ENCODE measurements at regions not wholly inside any gene's neighbourhood (a gene's known extent, or its start where the extent isn't known, plus 50 kb on each side); places are given as distances from the start of the nearest gene placed in this dataset.
"Not testable (repeated sequence)": the region's sequence is repeated elsewhere in the genome, so short reads cannot be mapped to it uniquely, and the experiment has no call there.

DNA sequence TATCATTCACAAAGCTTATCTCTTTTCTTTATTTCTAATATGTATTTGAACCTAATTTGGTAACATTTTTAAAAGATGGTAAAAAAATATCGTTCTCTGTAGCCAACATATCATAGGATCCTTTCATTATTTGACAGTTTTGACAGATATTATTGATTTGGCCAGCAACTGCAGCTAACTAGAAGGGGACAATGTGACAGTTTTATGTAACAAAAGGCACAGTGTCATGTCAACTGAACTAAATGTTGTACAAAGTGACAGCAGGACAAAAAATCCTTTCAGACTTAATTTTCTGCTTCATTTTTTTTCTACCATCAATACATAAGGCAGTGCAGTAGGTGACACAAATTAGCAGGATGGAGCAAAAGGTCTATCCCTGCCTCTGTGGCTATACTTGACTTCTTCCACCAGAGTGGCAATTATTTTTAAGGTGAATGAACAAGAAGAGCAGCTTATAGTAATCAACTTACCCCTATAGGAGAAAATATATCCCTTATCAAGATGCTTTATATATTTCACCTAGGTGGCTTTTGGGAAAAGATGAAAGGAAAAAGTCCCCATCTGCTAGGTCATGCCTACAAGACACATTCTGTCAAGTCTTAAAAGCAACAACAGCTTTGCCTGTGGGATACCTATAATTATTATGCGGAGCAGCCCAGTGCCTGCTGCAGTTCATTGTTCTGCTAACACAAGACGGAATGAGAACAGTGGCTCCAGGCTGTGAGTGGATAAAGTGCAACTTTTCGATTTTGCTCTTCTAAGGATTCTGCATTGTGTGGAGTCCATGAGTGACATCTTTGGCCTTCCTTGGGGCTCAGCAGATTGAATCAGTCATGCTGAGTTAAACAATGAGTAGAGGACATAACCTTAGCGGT, 694.9 kb downstream of the ISL1 start:
- Mint-ChIP-seq H3K27me3 (no peaks in the 10 kb centered on the region), H3K4me3 (no peak overlapping the region), H3K9me3 (peaks cover 8% of the 10 kb centered on the region), H3K27ac (no peak overlapping the region), H3K36me3 (no peaks in the 10 kb centered on the region), H3K4me1 (ENCODE audit: low read depth in 2 of 2) (no peaks in the 10 kb centered on the region)
- DNase-seq (ENCODE audit: low spot score) (no peak), ATAC-seq (no peak)

DNA sequence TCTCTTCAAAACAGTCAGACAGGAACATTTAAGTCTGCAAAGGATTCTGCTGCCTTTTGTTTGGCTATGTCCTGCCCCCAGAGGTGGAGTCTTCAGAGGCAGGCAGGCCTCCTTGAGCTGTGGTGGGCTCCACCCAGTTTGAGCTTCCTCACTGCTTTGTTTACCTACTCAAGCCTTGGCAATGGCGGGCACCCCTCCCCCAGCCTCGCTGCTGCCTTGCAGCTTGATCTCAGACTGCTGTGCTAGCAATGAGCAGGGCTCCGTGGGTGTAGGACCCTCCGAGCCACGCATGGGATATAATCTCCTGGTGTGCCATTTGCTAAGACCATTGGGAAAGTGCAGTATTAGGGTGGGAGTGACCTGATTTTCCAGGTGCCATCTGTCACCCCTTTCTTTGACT, 685.4 kb upstream of the ITGA1 start:
- ATAC-seq; H3K4me3 Mint-ChIP-seq; H3K4me1 Mint-ChIP-seq (ENCODE audit: low read depth in 2 of 2); DNase-seq (ENCODE audit: low spot score); H3K27ac Mint-ChIP-seq; H3K27me3 Mint-ChIP-seq: not testable (repeated sequence)
- peaks cover 20% of the 10 kb centered on the region for H3K36me3 Mint-ChIP-seq
- peaks cover 27% of the 10 kb centered on the region for H3K9me3 Mint-ChIP-seq

- peaks cover 26% of the 10 kb centered on the region for H3K9me3 Mint-ChIP-seq
- H3K4me1 Mint-ChIP-seq (ENCODE audit: low read depth in 2 of 2) = no peaks in the 10 kb centered on the region
Observed at GRCh38 chr5:52107210-52107905, 680.4 kb upstream of the ITGA1 start.

DNA sequence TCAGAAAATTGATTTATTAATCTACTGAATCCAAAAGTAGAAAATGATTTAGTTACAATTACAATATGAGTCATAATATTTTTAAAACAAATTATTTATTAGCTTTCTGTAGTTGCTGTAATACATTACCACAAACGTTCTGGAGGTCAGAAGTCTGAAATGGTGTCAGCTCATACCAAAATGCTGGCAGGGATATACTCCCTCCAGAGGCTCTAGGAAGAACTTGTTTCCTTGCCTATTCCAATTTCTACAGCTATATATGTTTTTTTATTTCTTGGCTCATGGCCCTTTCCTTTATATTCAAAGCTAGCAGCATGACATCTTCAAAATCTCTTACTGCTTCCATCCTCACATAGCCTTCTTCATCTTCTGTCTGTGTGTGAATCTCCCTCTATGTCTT, 667.9 kb upstream of the ITGA1 start:
- H3K4me1 Mint-ChIP-seq (ENCODE audit: low read depth in 2 of 2) = no peaks in the 10 kb centered on the region
- ATAC-seq (no peak), DNase-seq (ENCODE audit: low spot score) (no peak)
- H3K9me3 Mint-ChIP-seq = peaks cover 13% of the 10 kb centered on the region
- H3K4me3 Mint-ChIP-seq = no peak overlapping the region
- no peaks in the 10 kb centered on the region for H3K36me3 Mint-ChIP-seq
- no peak overlapping the region for H3K27ac Mint-ChIP-seq
- H3K27me3 Mint-ChIP-seq = no peaks in the 10 kb centered on the region

More at GRCh38 chr5:52107210-52107905, 680.4 kb upstream of the ITGA1 start:
- Mint-ChIP-seq H3K36me3 (peaks cover 13% of the 10 kb centered on the region), H3K4me3 (no peak overlapping the region), H3K27ac (no peak overlapping the region), H3K27me3 (no peaks in the 10 kb centered on the region)
- DNase-seq (ENCODE audit: low spot score) (no peak), ATAC-seq (no peak)

DNA sequence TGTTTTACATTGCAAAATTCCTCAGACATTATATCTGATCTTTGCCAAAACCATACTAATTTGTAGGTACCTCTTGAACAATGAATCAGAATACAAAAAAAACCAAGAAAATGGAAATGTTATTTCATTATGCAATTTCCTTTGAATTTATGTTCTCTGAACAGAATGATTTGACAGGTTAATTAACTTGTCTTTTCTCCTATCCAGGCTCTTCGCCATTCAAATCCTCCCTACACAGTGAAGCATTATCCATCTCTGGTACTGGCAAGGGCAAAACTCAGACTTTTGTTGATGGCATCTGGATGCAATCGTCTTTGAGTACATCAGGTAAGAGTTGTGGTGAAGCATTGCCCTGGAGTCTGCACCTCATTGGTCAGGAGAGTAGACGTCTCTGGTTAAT, 655.7 kb upstream of the ITGA1 start:
- Mint-ChIP-seq H3K9me3 (peaks cover 7% of the 10 kb centered on the region), H3K4me3 (no peak overlapping the region), H3K36me3 (no peaks in the 10 kb centered on the region), H3K27ac (no peak overlapping the region), H3K4me1 (ENCODE audit: low read depth in 2 of 2) (no peaks in the 10 kb centered on the region), H3K27me3 (no peaks in the 10 kb centered on the region)
- DNase-seq (ENCODE audit: low spot score) = no peak
- no peak for ATAC-seq

- Mint-ChIP-seq H3K27ac (no peak overlapping the region), H3K4me1 (ENCODE audit: low read depth in 2 of 2) (no peaks in the 10 kb centered on the region)
- ATAC-seq = no peak
Observed at GRCh38 chr5:52134013-52134650, 653.6 kb upstream of the ITGA1 start.

DNA sequence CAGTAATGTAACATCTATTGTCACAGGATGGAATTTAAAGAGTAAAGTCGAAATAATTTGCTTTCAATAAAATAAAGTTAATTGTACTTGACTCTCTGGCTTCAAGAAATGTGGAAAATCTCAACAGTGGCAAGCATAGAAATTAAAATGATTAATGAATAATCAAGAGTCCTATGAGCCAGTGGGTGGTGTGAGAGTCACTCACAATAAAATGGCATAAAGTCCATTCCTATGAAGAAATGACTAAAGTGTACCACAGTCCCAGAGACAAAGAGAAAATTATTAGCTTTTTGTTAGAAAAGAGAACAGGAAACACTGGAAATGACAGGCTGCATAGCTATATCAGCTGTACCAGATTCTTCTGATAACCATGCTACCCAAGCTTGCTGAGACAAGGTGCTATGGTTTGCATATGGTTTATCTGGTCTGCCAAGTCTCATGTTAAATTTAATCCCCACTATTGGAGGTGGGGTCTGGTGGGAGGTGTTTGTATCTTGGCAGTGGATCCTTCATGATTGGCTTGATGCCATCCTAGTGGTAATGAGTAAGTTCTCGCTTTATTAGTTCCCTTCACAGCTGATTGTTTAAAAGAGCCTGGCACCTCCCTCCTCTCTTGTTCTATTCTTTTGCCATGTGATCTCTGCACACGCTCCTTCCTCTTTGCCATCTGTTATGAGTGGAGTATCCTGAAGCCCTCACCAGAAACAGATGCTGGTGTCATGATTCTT, 647.7 kb upstream of the ITGA1 start:
- ATAC-seq (no peak), DNase-seq (ENCODE audit: low spot score) (no peak)
- no peaks in the 10 kb centered on the region for H3K27me3 Mint-ChIP-seq
- H3K27ac Mint-ChIP-seq = no peak overlapping the region
- no peak overlapping the region for H3K4me3 Mint-ChIP-seq
- no peaks in the 10 kb centered on the region for H3K36me3 Mint-ChIP-seq
- peaks cover 9% of the 10 kb centered on the region for H3K9me3 Mint-ChIP-seq
- no peaks in the 10 kb centered on the region for H3K4me1 Mint-ChIP-seq (ENCODE audit: low read depth in 2 of 2)

More at GRCh38 chr5:52134013-52134650, 653.6 kb upstream of the ITGA1 start:
- no peak overlapping the region for H3K4me3 Mint-ChIP-seq
- no peaks in the 10 kb centered on the region for H3K27me3 Mint-ChIP-seq
- DNase-seq (ENCODE audit: low spot score) = no peak
- H3K9me3 Mint-ChIP-seq = peaks cover under 1% of the 10 kb centered on the region
- H3K36me3 Mint-ChIP-seq = no peaks in the 10 kb centered on the region

- H3K27me3 Mint-ChIP-seq = no peaks in the 10 kb centered on the region
Observed at GRCh38 chr5:52148679-52149078, 639.0 kb upstream of the ITGA1 start.

GRCh38 chr5:52150501-52150900, 637.2 kb upstream of the ITGA1 start:
- ATAC-seq = no peak
- peaks cover 6% of the 10 kb centered on the region for H3K9me3 Mint-ChIP-seq
- H3K27ac Mint-ChIP-seq = no peak overlapping the region
- no peaks in the 10 kb centered on the region for H3K4me1 Mint-ChIP-seq (ENCODE audit: low read depth in 2 of 2)
- no peaks in the 10 kb centered on the region for H3K27me3 Mint-ChIP-seq
- no peaks in the 10 kb centered on the region for H3K36me3 Mint-ChIP-seq
- DNase-seq (ENCODE audit: low spot score) = no peak
- no peak overlapping the region for H3K4me3 Mint-ChIP-seq

More at GRCh38 chr5:52148679-52149078, 639.0 kb upstream of the ITGA1 start:
- no peaks in the 10 kb centered on the region for H3K9me3 Mint-ChIP-seq
- H3K36me3 Mint-ChIP-seq = no peaks in the 10 kb centered on the region
- DNase-seq (ENCODE audit: low spot score) = no peak
- no peak for ATAC-seq
- H3K4me3 Mint-ChIP-seq = no peak overlapping the region
- no peaks in the 10 kb centered on the region for H3K4me1 Mint-ChIP-seq (ENCODE audit: low read depth in 2 of 2)
- no peak overlapping the region for H3K27ac Mint-ChIP-seq

GRCh38 chr5:52156809-52157208, 630.9 kb upstream of the ITGA1 start:
- H3K9me3 Mint-ChIP-seq = peaks cover 23% of the 10 kb centered on the region
- peak in 1 of 2 donors; percentile 51 for ATAC-seq
- DNase-seq (ENCODE audit: low spot score) = not testable (repeated sequence)

DNA sequence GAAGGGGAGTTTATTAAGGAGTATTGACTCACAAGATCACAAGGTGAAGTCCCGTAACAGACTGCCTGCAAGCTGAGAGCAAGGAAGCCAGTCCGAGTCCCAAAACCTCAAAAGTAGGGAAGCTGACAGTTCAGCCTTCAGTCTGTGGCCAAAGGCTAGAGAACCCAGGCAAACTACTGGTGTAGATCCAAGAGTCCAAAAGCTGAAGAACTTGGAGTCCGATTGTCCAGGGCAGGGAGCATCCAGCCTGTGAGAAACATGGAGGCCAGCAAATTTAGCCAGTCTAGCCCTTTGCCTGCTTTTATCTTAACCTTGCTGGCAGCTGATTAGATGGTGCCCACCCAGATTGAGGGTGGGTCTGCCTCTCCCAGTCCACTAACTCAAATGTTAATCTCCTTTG, 621.9 kb upstream of the ITGA1 start:
- not testable (repeated sequence) for DNase-seq (ENCODE audit: low spot score); H3K27me3 Mint-ChIP-seq; H3K36me3 Mint-ChIP-seq; H3K9me3 Mint-ChIP-seq; H3K4me3 Mint-ChIP-seq; ATAC-seq; H3K4me1 Mint-ChIP-seq (ENCODE audit: low read depth in 2 of 2); H3K27ac Mint-ChIP-seq

More at GRCh38 chr5:52156809-52157208, 630.9 kb upstream of the ITGA1 start:
- H3K4me3 Mint-ChIP-seq; H3K27ac Mint-ChIP-seq; H3K27me3 Mint-ChIP-seq; H3K4me1 Mint-ChIP-seq (ENCODE audit: low read depth in 2 of 2): not testable (repeated sequence)
- peaks cover 12% of the 10 kb centered on the region for H3K36me3 Mint-ChIP-seq

DNA sequence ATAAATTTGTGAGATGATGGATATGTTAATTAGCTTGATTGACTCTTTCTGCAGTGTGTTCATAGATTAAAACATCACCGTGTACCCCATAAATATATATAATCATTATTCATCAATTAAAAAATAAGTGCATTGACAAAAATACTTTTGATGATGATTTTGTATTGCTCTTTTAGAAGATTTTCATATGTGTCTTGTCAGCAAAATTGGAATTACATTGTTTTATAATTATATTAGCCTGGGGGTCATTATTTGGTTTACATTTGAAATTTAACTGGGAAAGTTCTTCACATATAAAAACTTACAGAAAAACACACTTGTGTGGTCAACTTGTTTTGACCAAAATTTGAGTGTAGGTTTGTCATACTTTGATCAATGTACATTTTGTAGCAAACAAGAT, 614.6 kb upstream of the ITGA1 start:
- no peak overlapping the region for H3K27ac Mint-ChIP-seq
- no peaks in the 10 kb centered on the region for H3K4me1 Mint-ChIP-seq (ENCODE audit: low read depth in 2 of 2)
- H3K36me3 Mint-ChIP-seq = no peaks in the 10 kb centered on the region
- H3K4me3 Mint-ChIP-seq = no peak overlapping the region
- H3K9me3 Mint-ChIP-seq = peaks cover 3% of the 10 kb centered on the region
- H3K27me3 Mint-ChIP-seq = no peaks in the 10 kb centered on the region
- ATAC-seq = no peak
- no peak for DNase-seq (ENCODE audit: low spot score)

GRCh38 chr5:52177193-52177592, 610.5 kb upstream of the ITGA1 start:
- Mint-ChIP-seq H3K27ac (no peak overlapping the region), H3K4me3 (no peak overlapping the region), H3K9me3 (peaks cover 5% of the 10 kb centered on the region), H3K4me1 (ENCODE audit: low read depth in 2 of 2) (no peaks in the 10 kb centered on the region), H3K36me3 (no peaks in the 10 kb centered on the region), H3K27me3 (no peaks in the 10 kb centered on the region)
- DNase-seq (ENCODE audit: low spot score) (no peak), ATAC-seq (no peak)

Data from natural killer cell treated with Interleukin-12 subunit alpha and Interleukin-12 subunit beta and Interleukin-15 and Interleukin-18, amount 100 ng/mL, for 72 hours (primary cell).